HG02943 (cell line): ENCODE measurements at regions not wholly inside any gene's neighbourhood (a gene's known extent, or its start where the extent isn't known, plus 50 kb on each side); places are given as distances from the start of the nearest gene placed in this dataset.

Experiments used
- ATAC-seq: cut with Tn5 transposase; IDR thresholded peaks from one replicate; pipeline ENCODE4 v1.9.1; 2021; ENCODE audit warnings: mild to moderate bottlenecking, low read depth, moderate library complexity; ENCODE audit not compliant: unreplicated experiment

DNA sequence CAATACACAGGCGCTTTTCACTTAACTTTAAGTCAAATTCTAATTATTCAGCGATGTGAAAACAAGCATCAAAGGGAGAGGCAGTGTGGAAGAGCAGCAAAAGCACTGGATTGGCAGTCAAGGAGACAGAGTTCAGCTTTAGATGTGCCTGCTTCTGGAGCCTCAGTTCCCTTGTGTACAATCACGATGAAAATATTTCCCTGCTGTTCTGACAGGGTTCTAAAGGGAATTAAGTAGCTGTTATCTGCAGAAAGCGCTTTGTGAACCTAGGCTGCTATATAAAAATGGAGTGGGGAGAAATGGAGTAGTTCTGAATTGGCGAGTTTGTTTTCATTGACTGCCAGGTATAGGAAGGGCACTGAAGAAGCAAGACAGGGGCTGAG, 237.8 kb upstream of the SP8 start:
- no peak for ATAC-seq

DNA sequence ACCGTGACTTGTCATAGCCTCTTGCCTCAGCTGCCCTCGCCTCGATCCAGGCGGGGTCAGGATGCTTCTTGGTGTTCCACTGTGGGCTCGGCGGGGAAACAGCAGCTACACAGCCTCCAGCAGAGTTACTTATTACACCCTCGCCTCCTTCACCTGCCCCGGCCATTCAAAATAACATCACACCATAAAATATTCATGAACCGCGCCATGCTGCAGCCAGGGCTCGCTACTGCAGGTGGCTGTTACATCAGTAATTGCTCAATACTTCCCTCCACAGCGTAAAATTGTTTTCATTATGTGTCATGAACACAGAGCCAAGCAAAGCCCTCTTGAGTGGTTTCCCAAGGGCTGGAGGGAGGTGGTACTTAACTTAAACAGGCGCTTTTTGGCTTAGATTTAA, 241.5 kb upstream of the SP8 start:
- no peak for ATAC-seq

DNA sequence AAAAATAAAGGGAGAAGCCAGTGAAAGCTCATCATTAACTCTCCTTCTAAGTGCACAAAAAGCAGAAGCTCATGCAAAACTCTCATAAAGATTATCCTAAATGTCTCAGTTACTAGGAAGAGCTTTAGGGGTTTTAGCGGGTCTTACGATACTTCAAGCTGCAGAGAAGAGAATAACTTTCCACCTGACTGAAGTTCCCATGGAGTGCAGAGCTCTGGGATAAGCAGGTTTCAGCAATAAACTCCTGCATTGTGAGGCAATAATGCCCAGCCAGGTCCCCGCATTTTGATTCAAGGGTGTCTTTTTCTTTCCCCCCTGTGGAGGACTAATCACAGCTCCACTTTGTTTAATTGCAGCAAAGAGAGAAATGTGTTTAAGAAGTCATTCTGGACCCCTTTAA, 241.9 kb upstream of the SP8 start:
- ATAC-seq: no peak

DNA sequence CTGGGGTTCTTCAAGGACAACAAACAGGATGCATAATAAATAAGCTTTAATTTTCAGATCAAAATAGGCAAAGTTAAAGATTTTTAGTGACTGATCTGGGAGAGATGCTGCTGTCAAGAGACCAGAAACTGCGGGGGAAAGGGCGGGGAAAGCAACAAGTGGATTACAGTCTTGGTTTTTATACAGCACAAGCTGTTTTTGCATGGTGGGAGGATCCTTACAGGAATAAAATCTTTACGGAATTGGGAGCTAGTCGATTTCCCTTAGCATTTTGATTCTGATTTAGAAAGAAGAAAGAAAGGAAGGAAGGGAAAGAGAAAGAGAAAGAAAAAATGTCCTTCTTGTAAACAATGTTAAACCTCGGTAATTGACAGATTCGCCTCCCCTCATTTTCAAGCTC, 242.3 kb upstream of the SP8 start:
- no peak for ATAC-seq

DNA sequence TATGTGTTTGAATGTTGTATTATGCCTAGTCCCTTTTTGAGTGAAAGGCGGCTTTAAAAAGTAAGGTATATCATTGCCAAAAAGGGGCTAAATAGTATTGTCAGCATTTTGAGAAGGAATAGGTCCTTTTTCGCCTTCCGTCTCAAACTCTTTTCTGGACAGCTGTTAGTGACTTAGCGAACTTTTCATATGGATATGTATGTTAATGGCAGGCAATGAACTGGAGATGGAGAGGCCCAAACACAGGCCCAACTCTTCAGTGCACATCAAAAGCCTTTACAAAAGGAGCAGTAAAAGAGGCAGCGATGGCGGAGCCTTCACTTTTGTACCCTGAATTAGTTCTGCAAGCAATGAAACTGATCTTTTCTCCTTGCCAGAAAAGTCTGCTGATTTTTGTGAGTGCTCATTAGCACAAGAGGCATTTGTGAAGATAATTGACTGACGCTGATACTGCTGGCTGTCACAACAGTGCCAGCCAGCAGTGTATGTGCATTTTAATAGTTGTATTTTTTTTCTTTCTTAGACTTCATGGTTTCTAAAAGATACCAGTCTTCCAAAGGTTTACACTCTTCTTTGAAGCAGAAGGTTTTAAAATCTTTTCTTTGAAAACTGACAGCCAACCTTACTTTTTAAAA, 243.7 kb upstream of the SP8 start:
- no peak for ATAC-seq

DNA sequence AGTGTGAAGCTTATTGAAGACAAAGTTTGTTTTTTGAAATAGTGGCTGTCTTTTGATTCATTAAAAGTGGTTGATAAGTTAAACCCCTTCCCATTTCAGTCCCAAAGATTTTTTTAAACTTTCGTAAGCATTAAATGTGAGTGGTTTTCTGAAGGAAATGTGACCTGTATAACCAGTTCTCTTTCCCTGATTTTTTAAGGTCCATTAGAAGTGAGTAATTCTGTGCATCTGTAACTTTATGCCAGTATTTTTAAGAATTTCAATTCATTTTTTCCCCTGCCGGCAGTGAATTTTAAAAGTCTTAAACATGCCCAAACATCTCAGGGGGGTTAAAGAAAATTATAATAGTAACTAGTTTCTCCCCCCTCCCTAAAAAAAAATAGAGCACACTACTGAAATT, 254.6 kb upstream of the SP8 start:
- ATAC-seq: no peak

DNA sequence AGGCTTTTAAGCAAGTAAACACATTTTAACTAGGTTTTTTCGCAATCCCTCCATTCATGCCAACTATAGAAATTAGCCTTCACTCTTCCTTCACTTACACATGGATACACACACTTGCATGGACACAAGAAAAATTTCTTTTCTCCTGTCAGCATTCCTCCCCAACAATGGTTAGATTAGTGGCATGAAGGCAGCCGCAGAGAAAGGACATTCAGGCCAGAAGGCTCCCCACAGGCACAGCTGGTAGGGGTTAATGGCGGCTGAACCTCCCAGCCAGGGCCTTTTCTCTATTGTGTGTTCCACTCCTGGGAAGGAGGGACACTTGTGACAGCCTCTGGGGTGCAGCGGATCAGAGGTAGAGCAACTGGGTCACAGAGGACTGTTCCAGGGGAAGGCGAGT, 255.0 kb upstream of the SP8 start:
- no peak for ATAC-seq

DNA sequence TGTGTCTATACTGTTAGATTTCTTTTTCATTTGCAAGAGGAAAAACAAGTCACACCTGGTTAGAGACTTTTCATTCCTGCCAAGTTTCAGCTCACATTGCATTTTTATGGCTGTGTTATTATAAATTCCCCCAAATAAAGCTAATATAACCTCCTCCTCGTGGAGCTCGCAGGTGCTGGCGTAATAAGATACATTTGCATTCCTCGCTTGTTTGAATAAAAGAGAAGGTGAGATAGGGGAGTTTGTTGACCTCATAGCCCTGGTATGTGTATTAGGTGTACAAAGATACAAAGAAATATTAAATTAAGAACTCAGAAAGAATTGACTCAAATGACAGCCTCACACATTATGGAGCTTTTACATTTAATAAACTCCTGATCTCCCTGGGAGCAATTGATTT, 257.7 kb upstream of the SP8 start:
- ATAC-seq: no peak

DNA sequence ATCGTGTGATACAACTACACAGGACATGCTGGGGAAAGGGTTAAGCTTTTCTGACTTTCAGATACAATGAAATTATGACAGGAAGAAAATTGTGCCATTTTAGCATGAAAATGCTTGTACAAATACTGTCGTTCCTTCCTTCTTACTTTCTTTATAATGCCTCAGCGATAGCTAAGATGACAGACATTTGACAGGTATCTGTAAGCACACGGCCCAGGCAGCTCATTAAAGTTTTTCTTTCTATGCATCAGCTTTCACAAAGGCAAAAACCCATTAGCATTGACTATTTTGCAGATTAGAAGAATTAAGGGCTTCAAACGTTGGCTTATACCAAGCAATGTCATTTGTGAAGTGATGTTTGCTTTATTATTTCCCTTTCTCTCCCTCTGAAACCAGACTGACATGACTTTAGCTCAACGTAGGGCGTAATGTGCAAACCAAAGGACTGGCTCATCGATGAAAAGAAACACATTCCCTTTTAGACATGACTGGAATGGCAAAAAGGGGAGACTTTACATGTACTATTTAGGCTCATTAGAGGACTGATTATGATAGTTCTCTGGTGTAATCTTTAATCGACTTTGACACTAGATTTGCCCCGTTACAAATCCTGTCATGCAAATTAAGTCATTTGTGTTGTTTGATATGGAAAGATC, 258.4 kb upstream of the SP8 start:
- ATAC-seq: no peak

DNA sequence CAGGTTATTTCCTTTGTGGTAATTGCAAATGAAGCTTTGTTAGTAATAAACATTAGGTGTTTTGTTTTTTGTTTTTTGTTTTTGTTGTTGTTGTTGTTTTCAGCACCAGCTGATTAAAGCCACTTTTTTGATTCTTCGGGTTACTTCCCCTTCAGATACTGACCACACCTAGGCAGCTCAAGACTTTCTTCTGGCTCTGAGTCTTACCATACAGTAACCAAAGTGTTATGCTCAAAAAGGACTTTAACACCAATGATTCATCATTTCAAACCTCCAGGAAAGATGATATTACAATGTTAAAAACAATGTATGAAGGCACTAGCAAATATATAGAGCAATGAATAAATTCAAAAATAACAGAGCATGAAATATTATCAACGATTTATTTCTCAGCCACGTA, 265.2 kb upstream of the SP8 start:
- no peak for ATAC-seq

DNA sequence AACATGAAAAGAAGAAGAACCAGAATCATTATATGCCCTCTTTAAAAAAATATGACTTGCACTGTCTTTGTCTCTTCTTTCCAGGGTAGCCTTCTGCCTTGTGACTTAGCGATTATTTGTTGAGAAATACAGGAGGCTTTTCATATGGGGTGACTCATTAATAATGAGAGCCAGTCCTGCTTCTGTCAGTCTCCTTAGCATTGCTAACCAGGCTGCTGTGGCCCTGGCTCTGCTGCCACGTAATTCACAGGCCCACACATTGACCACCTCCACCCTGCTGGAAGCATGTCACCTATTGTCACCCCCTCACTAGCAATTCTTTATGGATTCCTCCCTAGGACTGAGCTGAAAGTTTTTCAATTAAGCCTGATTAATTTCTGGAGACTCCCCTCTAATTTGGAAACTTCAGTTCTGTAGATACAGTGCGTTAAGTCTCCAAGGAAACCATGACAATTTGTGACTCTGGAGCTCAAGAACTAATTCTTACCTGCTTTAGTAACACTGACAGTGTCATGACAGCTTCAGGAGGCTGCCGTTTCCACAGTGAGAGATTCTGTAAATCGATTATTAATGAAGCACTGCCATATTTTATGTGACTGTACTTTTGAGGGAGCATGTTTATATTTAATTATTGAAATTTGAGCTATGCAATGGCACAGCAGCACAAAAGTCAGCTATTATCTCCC, 267.9 kb upstream of the SP8 start:
- no peak for ATAC-seq

DNA sequence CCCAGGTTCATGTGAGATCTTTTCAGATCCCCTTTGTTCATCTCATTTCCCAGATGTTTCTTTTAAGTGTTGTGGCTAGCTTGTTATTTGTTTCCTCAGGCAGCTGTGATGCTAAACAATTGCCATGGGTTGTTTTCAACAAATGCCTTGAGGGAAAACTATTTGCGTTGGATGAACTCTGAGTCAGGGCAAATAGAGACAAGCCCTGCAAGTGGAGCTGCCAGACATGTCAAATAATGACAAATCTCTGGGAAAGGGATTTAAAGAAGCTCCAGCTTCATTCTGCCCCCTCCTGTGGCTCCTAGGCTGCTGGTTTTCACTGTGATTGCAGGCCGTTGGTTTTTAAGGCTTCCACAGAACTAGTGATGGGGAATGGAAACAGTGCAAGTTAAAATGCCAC, 272.4 kb upstream of the SP8 start:
- ATAC-seq: no peak

DNA sequence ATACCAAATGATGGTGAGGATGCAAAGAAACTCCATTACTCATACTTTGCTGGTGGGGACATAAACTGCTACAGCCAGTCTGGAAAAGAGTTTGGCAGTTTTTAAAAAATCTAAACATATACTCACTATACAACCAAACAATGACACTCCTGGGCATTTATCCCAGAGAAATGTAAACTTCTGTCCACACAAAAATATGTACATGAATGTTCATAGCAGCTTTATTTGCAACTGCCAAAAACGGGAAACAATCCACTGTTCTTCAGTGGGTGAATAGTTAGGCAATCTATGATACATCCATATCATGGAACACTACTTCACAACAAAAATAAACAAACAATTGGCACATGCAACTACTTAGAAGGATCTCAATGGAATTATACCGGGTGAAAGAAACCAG, 276.4 kb upstream of the SP8 start:
- no peak for ATAC-seq

DNA sequence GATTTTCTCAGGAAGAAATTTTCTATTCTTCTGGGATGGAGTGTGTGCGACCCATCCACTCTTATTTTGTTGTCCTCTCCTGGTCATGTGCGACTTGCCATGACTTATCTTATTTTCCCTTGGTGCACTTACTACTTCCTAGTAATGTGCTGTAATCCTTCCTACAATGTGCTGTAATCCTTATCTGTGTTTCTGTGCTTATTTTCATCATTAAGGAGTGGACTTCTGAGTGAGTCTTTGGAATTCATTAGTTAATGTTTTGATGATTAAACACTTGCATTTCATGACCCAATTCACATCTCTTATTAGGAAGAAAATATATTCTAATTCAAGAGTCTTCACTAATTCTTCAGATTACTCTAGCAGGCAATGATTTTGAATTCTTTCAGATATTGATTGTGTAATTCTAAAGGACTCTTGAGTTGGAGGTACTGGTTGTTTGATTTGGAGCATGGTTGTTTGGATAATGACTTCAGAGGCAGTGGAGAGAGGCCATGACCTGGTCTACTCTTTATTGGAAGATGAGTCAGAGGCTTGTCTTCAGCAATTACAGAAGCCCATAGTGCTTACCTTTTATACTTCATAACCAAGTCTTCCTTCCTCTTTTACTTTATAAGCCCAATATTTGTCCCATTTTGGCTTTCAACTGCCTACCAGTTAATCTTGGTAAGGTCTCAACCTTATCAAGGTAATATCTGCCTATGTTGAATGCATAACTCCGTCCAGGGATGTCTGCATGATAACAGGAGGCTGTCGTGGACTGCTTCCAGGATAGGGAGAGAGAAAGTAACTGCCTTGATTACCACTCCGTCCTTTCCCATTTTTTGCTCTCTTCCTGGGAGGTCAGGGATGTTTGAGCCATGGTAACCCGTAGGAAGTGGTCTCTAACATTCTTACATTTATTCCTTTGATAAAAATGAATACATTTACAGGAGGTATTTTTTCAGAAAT, 278.3 kb upstream of the SP8 start:
- ATAC-seq: no peak

DNA sequence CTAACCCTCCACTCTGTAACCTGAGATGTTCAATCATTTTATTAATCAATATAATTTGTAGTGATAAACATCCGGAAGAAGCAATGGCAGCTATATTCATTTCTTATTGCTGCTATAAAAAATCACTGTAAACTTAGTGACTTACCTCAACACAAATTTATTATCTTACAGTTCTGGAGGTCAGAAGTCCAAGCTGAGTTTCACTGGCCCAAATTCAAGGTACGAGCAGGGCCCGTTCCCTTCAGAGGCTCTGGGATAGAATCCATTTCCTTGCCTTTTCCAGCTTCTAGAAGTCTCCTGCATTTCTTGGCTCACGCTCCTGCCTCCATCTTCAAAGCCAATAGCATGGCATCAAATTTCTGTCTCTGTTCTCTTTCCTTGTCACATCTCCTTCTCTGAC, 279.5 kb upstream of the SP8 start:
- no peak for ATAC-seq

DNA sequence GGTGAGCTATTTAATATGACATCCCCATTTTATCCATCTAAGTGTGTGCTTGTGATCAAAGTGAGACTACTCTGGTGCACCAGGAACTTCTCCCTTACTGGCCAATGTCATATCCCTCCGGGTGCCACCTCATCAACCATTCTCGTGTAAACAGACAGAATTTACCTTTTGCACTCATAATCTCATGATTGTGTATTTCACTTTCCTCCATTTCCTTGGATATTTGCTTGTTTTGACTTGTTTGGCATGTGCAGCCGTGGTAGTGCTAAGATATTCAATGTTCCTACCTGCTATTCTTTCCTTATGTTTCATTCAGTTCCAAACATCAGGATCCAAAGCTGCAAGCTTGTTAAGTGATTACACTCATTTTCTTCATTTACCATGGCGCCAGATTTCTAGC, 280.5 kb upstream of the SP8 start:
- ATAC-seq: no peak

DNA sequence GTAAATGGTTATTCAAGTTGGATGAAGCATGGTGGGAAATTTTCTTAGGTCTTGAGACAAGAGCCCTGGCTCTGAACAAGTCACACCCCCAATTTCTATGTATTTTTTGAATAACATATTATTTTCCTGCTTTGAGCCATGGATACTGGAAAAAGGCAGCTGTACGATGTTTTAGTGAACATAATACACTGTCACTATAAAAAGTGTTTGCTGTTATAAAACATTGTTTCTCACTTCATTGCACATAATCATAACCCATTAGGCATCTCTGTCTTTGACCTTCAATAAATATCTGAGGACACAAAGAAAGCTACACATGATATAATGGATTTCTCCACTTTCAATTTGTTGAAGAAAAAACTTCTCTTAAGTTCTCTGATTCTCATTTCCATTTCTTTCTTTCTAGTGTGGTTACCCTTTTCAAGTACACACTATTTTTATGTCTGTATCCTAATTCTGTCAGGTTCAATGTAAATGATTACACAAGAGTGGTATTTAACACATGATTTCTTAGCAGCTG, 283.9 kb upstream of the SP8 start:
- no peak for ATAC-seq

DNA sequence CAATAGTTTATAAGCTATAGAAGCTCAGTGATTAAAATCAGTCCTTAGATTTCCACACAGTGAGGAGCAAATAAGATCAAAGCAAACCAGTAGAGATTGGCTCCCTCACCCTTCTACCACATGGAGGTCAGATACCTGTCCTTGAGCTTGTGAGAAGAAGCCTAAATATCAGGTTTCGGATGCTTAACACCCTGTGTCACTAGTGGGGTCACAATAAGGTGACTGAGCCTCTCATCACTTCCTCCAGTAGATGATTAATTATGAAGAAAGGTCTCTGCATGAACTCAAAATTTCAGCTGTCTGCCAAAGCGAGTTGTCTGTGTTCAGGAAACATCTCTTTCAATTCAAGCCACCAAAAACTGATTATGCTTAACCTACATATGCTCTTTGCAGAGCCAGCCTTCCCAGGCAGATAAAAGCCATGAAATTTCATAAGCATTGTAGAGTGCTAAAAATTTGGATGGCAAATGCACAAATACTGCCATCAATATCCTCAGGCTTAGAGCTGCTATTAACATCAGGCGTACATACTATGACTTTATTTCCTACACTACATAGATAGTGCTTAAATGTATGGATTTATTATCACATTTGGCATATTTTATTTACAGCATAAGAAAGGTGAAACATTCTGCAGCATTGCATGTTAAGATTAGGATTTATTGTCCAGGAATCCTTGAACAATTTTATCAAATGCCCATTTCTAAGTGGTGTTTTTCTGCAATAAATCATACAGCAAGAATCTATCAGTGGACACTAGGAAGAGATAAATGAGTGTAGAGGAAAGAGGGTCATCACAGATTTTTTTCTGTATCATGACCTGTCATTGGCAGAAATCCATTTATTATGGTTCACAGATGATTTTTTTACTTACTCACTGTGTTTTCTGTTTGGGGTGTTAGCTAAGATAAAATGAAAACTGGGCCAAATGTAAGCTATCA, 285.1 kb upstream of the SP8 start:
- ATAC-seq: peak; percentile 52

DNA sequence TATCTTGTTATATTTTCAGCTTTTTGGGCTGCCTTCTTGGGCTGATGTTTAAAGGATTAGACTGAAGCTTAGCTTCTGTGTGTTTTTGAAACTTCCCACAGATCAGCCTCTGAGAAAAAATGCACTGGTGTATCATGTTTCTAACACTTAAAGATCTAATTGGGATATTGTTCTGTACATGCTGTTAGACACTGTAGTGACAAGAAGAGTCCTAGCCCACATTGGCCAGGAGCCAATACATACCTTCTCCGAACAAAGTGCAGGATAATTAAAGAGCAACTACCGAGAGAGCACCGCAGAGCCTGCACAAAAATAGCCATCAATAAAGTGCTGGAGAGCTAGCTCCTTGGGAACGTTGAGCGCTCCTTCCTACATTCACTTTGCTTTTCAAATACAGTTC, 289.4 kb upstream of the SP8 start:
- ATAC-seq: no peak

DNA sequence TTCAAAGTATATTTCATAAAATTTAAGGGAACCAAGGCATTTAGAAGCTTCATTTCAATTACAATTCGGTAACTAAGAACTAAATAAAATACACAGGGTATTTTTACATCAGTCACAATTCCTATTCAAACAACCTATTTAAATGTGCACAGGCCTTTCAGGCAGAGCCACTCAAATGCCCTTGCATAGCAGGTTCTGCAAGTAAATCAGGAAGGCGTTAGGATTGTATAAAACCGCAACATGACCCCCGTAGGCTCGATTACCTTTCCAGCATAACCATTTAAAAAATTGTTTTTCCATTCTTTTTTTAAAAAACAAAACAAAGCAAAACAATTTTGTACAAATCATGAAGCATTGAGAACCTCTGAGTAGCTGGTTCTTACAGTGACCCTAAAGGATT, 289.9 kb upstream of the SP8 start:
- no peak for ATAC-seq
